Trophoblast cell (in vitro differentiated cells and primary cell): ENCODE measurements at regions not wholly inside any gene's neighbourhood (a gene's known extent, or its start where the extent isn't known, plus 50 kb on each side); places are given as distances from the start of the nearest gene placed in this dataset.

Source experiments
- DNase-seq, 2 donors: peaks; one replicate each; pipeline ENCODE4 v3.0.0-alpha.2; 2016
- H2AFZ ChIP-seq: 2 replicates; pipeline ENCODE4 v1.6.1; 2013; ENCODE audit warnings: low read length, moderate library complexity, mild to moderate bottlenecking; ENCODE audit not compliant: insufficient read depth, poor library complexity
- H2AK5ac ChIP-seq: 2 replicates; pipeline ENCODE4 v1.6.1; 2013; ENCODE audit warnings: mild to moderate bottlenecking, low read length
- H2BK120ac ChIP-seq: 2 replicates; pipeline ENCODE4 v1.6.1; 2013; ENCODE audit warnings: low read length, mild to moderate bottlenecking, moderate library complexity; ENCODE audit not compliant: insufficient read depth, poor library complexity
- H2BK12ac ChIP-seq: 2 replicates; pipeline ENCODE4 v1.6.1; 2013; ENCODE audit warnings: mild to moderate bottlenecking, low read length, moderate library complexity
- H2BK5ac ChIP-seq: 2 replicates; pipeline ENCODE4 v1.6.1; 2013; ENCODE audit warnings: low read length, low read depth, moderate library complexity, mild to moderate bottlenecking; ENCODE audit not compliant: poor library complexity
- H3K14ac ChIP-seq: 2 replicates; pipeline ENCODE4 v1.6.1; 2013; ENCODE audit warnings: mild to moderate bottlenecking, low read length
- H3K18ac ChIP-seq: 2 replicates; pipeline ENCODE4 v1.6.1; 2013; ENCODE audit warnings: mild to moderate bottlenecking, low read length
- H3K23ac ChIP-seq: 2 replicates; pipeline ENCODE4 v1.6.1; 2013; ENCODE audit warnings: low read length
- H3K27ac ChIP-seq: 2 replicates; pipeline ENCODE4 v1.5.1; 2013; ENCODE audit warnings: low read depth, mild to moderate bottlenecking, inconsistent platforms, low read length, moderate library complexity
- H3K27me3 ChIP-seq: 2 replicates; pipeline ENCODE4 v1.6.1; 2013; ENCODE audit warnings: inconsistent platforms, mild to moderate bottlenecking, low read length, moderate library complexity; ENCODE audit not compliant: insufficient read depth
- H3K36me3 ChIP-seq, 2 experiments: 1 replicate in 1 of 2; 2 replicates in 1 of 2; pipeline ENCODE4 v1.6.1; 2013; ENCODE audit warnings: low read length in 2 of 2, mild to moderate bottlenecking in 2 of 2, moderate library complexity in 1 of 2; ENCODE audit not compliant: insufficient read depth in 2 of 2, control insufficient read depth in 1 of 2
- H3K4ac ChIP-seq: 2 replicates; pipeline ENCODE4 v1.6.1; 2013; ENCODE audit warnings: low read depth, mild to moderate bottlenecking, low read length, moderate library complexity
- H3K4me1 ChIP-seq, 2 experiments: 1 replicate in 1 of 2; 2 replicates in 1 of 2; pipeline ENCODE4 v1.6.1; 2013; ENCODE audit warnings: low read length in 2 of 2, mild to moderate bottlenecking in 2 of 2, moderate library complexity in 1 of 2; ENCODE audit not compliant: insufficient read depth in 2 of 2, control insufficient read depth in 1 of 2
- H3K4me2 ChIP-seq: 2 replicates; pipeline ENCODE4 v1.6.1; 2013; ENCODE audit warnings: inconsistent platforms, mild to moderate bottlenecking, low read length, moderate library complexity
- H3K4me3 ChIP-seq: 2 replicates; pipeline ENCODE4 v1.5.1; 2013; ENCODE audit warnings: mild to moderate bottlenecking, low read depth, low read length, inconsistent platforms
- H3K79me1 ChIP-seq: one replicate; pipeline ENCODE4 v1.6.1; 2013; ENCODE audit warnings: low read length
- H3K79me2 ChIP-seq: 2 replicates; pipeline ENCODE4 v1.6.1; 2013; ENCODE audit warnings: low read length, mild to moderate bottlenecking; ENCODE audit not compliant: control insufficient read depth, insufficient read depth, poor library complexity
- H3K9ac ChIP-seq: 2 replicates; pipeline ENCODE4 v1.6.1; 2013; ENCODE audit warnings: mild to moderate bottlenecking, low read length
- H3K9me3 ChIP-seq: 2 replicates; pipeline ENCODE4 v1.6.1; 2013; ENCODE audit warnings: low read depth, mild to moderate bottlenecking, control low read depth, inconsistent platforms, low read length; ENCODE audit not compliant: insufficient read depth
- H4K12ac ChIP-seq: 2 replicates; pipeline ENCODE4 v1.6.1; 2013; ENCODE audit warnings: low read depth, mild to moderate bottlenecking, low read length, moderate library complexity
- H4K8ac ChIP-seq: 2 replicates; pipeline ENCODE4 v1.6.1; 2013; ENCODE audit warnings: low read depth, mild to moderate bottlenecking, low read length, moderate library complexity
- H4K91ac ChIP-seq: one replicate; pipeline ENCODE4 v1.6.1; 2013; ENCODE audit warnings: low read depth, mild to moderate bottlenecking, low read length, moderate library complexity
- WGBS: extraction: QIAGEN DNeasy Blood & Tissue Kit; methylation state at CpG from one replicate; pipeline ENCODE4 v1.1.7; 2013; ENCODE audit warnings: missing lambda C conversion rate; ENCODE audit not compliant: insufficient read length, insufficient coverage; ENCODE audit errors: extremely low coverage; 5-methylcytosine and 5-hydroxymethylcytosine counted together

GRCh38 chr14:101069228-101069549, 165.7 kb upstream of the RTL1 start:
- no peak overlapping the region for H3K9ac ChIP-seq
- no peaks in the 10 kb centered on the region for H3K36me3 ChIP-seq
- no peak overlapping the region for H3K4me3 ChIP-seq
- H3K79me2 ChIP-seq = peaks cover 2% of the 10 kb centered on the region
- H4K91ac ChIP-seq = no peak overlapping the region
- no peak overlapping the region for H2BK120ac ChIP-seq
- H2AK5ac ChIP-seq = no peak overlapping the region
- no peak overlapping the region for H3K4me2 ChIP-seq
- no peak overlapping the region for H4K8ac ChIP-seq
- no peak overlapping the region for H3K14ac ChIP-seq
- no peaks in the 10 kb centered on the region for H3K27me3 ChIP-seq
- no CpG with 5 or more reads among the region's 8 CpGs for WGBS
- peaks cover 10 to 11% of the 10 kb centered on the region in 2 experiments for H3K4me1 ChIP-seq
- H3K79me1 ChIP-seq = peaks cover 6% of the 10 kb centered on the region
- no peak overlapping the region for H3K23ac ChIP-seq
- no peak overlapping the region for H3K27ac ChIP-seq
- no peak overlapping the region for H3K4ac ChIP-seq
- no peak overlapping the region for H4K12ac ChIP-seq
- H3K18ac ChIP-seq = no peak overlapping the region
- H2AFZ ChIP-seq = no peak overlapping the region
- H2BK12ac ChIP-seq = no peak overlapping the region
- DNase-seq = no peak
- no peak overlapping the region for H2BK5ac ChIP-seq
- peaks cover 11% of the 10 kb centered on the region for H3K9me3 ChIP-seq

DNA sequence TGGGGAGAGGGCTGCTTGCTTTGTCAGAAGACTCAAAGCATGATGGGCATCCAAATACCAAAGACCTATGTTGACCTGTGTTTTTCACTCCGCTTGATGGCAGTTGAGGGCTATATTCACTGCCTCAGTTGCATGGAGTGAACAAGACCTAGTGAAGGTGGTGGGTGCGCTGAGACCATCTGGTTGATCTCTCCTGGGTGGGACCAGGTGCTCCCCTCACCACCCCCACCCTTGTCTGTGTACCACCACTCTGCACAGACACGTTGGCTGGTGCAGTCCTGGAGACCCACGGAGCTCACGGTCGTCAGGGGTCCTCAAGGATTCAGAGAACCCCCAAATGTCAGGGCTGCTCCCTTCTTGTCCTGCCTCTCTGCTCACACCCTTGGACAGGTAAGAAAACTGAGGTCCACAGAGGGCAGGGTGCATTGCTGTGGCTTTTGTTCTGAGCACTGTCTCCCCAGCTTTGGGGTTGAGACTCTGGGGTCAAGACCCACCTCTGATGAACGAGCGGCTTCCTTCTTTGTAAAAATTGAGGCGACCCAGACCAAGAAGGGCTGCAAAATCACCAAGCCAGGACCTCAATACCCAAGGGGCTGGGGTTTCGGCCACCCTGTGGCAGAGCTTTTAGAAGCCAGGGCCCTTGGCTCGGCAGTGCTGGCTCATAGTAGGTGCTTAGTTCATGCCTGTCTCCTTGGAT, 166.3 kb upstream of the RTL1 start:
- H4K91ac ChIP-seq = no peak overlapping the region
- H2AK5ac ChIP-seq = no peak overlapping the region
- H3K79me1 ChIP-seq = peaks cover 6% of the 10 kb centered on the region
- no peak for DNase-seq
- H4K12ac ChIP-seq = no peak overlapping the region
- H3K4me2 ChIP-seq = no peak overlapping the region
- no peak overlapping the region for H3K23ac ChIP-seq
- no peak overlapping the region for H2BK120ac ChIP-seq
- WGBS = no CpG with 5 or more reads among the region's 11 CpGs
- H3K18ac ChIP-seq = no peak overlapping the region
- H3K14ac ChIP-seq = no peak overlapping the region
- peaks cover 2% of the 10 kb centered on the region for H3K79me2 ChIP-seq
- no peak overlapping the region for H2AFZ ChIP-seq
- no peak overlapping the region for H2BK12ac ChIP-seq
- no peaks in the 10 kb centered on the region for H3K27me3 ChIP-seq
- H3K4me1 ChIP-seq = peaks cover 11% of the 10 kb centered on the region in 2 experiments
- H3K9ac ChIP-seq = no peak overlapping the region
- no peak overlapping the region for H2BK5ac ChIP-seq
- H3K36me3 ChIP-seq = no peaks in the 10 kb centered on the region
- no peak overlapping the region for H3K27ac ChIP-seq
- no peak overlapping the region for H4K8ac ChIP-seq
- H3K4ac ChIP-seq = no peak overlapping the region
- no peak overlapping the region for H3K4me3 ChIP-seq
- peaks cover 11% of the 10 kb centered on the region for H3K9me3 ChIP-seq

- Histone ChIP-seq H3K4me2 (no peak overlapping the region), H2AK5ac (no peak overlapping the region), H2BK12ac (no peak overlapping the region), H3K36me3 (no peaks in the 10 kb centered on the region), H3K4me1 (peaks cover 11% of the 10 kb centered on the region in 2 experiments), H4K91ac (peak overlapping the region; percentile 32), H3K27me3 (no peaks in the 10 kb centered on the region), H2BK5ac (no peak overlapping the region), H4K8ac (no peak overlapping the region), H4K12ac (no peak overlapping the region), H3K14ac (no peak overlapping the region), H3K27ac (no peak overlapping the region), H2BK120ac (no peak overlapping the region), H3K9ac (no peak overlapping the region), H3K23ac (no peak overlapping the region), H2AFZ (no peak overlapping the region), H3K9me3 (peaks cover 11% of the 10 kb centered on the region), H3K4ac (no peak overlapping the region), H3K18ac (no peak overlapping the region), H3K4me3 (no peak overlapping the region), H3K79me2 (peaks cover 2% of the 10 kb centered on the region), H3K79me1 (peaks cover 6% of the 10 kb centered on the region)
- DNase-seq = no peak
- no CpG with 5 or more reads among the region's 16 CpGs for WGBS
Measured at GRCh38 chr14:101070540-101071492, 167.3 kb upstream of the RTL1 start.

DNA sequence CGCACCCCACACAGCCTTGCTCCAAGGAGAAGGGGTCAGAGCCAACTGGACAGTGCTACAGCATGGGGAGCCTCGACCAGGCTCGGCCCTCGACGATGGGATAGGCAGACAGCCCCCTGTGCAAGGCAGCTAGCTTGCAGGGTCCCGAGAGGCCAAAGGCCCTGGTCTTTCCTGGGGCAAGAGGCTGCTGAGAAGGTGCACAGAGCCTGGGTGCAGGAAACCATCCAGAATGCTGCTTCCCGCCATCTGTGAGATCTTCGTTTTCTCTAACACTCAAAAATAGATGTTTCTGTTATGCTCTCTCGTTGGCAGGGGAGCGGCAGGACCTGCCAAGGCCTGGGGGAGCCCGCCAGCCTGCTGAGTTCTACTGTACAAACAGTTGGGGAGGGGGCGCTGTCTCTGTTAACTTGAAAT, 168.0 kb upstream of the RTL1 start:
- H3K9me3 ChIP-seq = peaks cover 7% of the 10 kb centered on the region
- H3K9ac ChIP-seq = no peak overlapping the region
- H2BK120ac ChIP-seq = no peak overlapping the region
- no peak overlapping the region for H3K23ac ChIP-seq
- H3K27me3 ChIP-seq = no peaks in the 10 kb centered on the region
- no peak overlapping the region for H2BK12ac ChIP-seq
- H3K36me3 ChIP-seq = no peaks in the 10 kb centered on the region
- H3K79me1 ChIP-seq = peaks cover 6% of the 10 kb centered on the region
- H3K4ac ChIP-seq = no peak overlapping the region
- peak overlapping the region; percentile 32 for H4K91ac ChIP-seq
- H3K79me2 ChIP-seq = peaks cover 2% of the 10 kb centered on the region
- H2AFZ ChIP-seq = no peak overlapping the region
- H3K4me2 ChIP-seq = no peak overlapping the region
- peaks cover 11% of the 10 kb centered on the region in 2 experiments for H3K4me1 ChIP-seq
- no peak overlapping the region for H3K14ac ChIP-seq
- H3K4me3 ChIP-seq = no peak overlapping the region
- no peak overlapping the region for H4K8ac ChIP-seq
- H4K12ac ChIP-seq = no peak overlapping the region
- H3K18ac ChIP-seq = no peak overlapping the region
- DNase-seq = no peak
- H3K27ac ChIP-seq = no peak overlapping the region
- H2BK5ac ChIP-seq = no peak overlapping the region
- WGBS = no CpG with 5 or more reads among the region's 12 CpGs
- H2AK5ac ChIP-seq = no peak overlapping the region
